Heart left ventricle (tissue), 13 donors: ENCODE measurements at regions not wholly inside any gene's neighbourhood (a gene's known extent, or its start where the extent isn't known, plus 50 kb on each side); places are given as distances from the start of the nearest gene placed in this dataset.

Experiments used
- CTCF ChIP-seq, 12 donors: fragments of 200-600 bp; sonication (generic) in 4 of 12; IDR thresholded peaks; one replicate each; pipeline versions ENCODE4 v1.5.0 to v1.8.0; 2018 to 2022; ENCODE audit warnings: antibody characterized with exemption in 12 of 12, mild to moderate bottlenecking in 5 of 12
- POLR2A ChIP-seq, 2 donors: fragments of 450-650 bp; IDR thresholded peaks; one replicate each; pipeline ENCODE4 v1.6.1; 2017; ENCODE audit warnings: antibody characterized with exemption in 2 of 2, mild to moderate bottlenecking in 2 of 2, moderate library complexity in 2 of 2
- donor health status: ischemic (EF 13 %, LVEDD 7.1; RV severe dilation, severe dysfunction).
- donor health status: DM: no; HTN: yes; CAD: no.
- donor health status: DM: no; HTN: no; CAD: no.
- donor health status: ischemic (EF 25% LVEDD 6.9; RV normal size, moderate dysfunction).
- donor health status: ischemic (EF 25% LVEDD 5.7; RV mildly dilated, moderate dysfunction).
- donor health status: ischemic (EF 35%, LVEDD 5.7; RV mildly dilated, moderate dysfunction).
- donor health status: nonischemic (EF 11% LVEDD 7.7; RV severe dilation, severe dysfunction).
- donor health status: DM: yes; HTN: yes; CAD: no.
- donor health status: PGD.
- donor health status: ischemic (EF 29% LVEDD 5.4; RV normal size, mild dysfunction).
- donor health status: nonischemic (EF 23%, LVEDD 6.1; RV moderate dilation, normal function).

- TF ChIP-seq CTCF (IDR thresholded peaks at IDR 0.05) = no peak
- no peak for TF ChIP-seq POLR2A (IDR thresholded peaks at IDR 0.05)
These were observed 107.0 kb upstream of the PPP1R26 start for GRCh38 chr9:135372501-135373008.
